Caco-2 (cell line): ENCODE measurements at regions not wholly inside any gene's neighbourhood (a gene's known extent, or its start where the extent isn't known, plus 50 kb on each side); places are given as distances from the start of the nearest gene placed in this dataset.
"Not testable (repeated sequence)": the region's sequence is repeated elsewhere in the genome, so short reads cannot be mapped to it uniquely, and the experiment has no call there.

Experiments
- BruUV-seq: library from RNA; stranded (reverse); fragments of 400-500 nt; replicated peaks from 2 replicates; lab custom pipeline; 2021; lab: Mats Ljungman, UMichigan
- CTCF ChIA-PET: fragments of 300-600 bp; sonication (Branson Sonifier 250); formaldehyde crosslinking; loops from one replicate; lab custom pipeline; 2022; ENCODE audit warnings: antibody characterized with exemption; lab: Charles Lee
- POLR2A ChIA-PET: fragments of 300-600 bp; sonication (Branson Sonifier 250); formaldehyde crosslinking; loops from one replicate; lab custom pipeline; 2022; ENCODE audit warnings: antibody characterized with exemption; lab: Charles Lee
- DNase-seq, 2 experiments: peaks; one replicate each; pipeline versions ENCODE4 v3.0.0 to v3.0.0-alpha.2; 2020 to 2022
- H3K27me3 ChIP-seq: replicated peaks from 2 replicates; pipeline ENCODE4 v1.6.0; 2011; ENCODE audit warnings: low read length; ENCODE audit not compliant: control insufficient read depth, insufficient read depth
- H3K36me3 ChIP-seq: 2 replicates; pipeline ENCODE4 v1.5.1; 2011; ENCODE audit warnings: low read length; ENCODE audit not compliant: control insufficient read depth, insufficient read depth
- H3K4me1 ChIP-seq: fragments of 250-450 bp; sonication (Bioruptor Pico); 2 replicates; pipeline ENCODE4 v1.5.1; 2020; ENCODE audit warnings: mild to moderate bottlenecking
- H3K4me3 ChIP-seq: 2 replicates; pipeline ENCODE4 v1.5.1; 2011; ENCODE audit warnings: low read depth, mild to moderate bottlenecking, control low read depth, low read length
- H3K9me3 ChIP-seq: fragments of 250-450 bp; sonication (Bioruptor Pico); 2 replicates; pipeline ENCODE4 v1.5.1; 2020; ENCODE audit warnings: mild to moderate bottlenecking, moderate library complexity
- H3K27ac Mint-ChIP-seq: one replicate; pipeline ENCODE4 v1.8.0; 2022; ENCODE audit warnings: mixed read lengths; ENCODE audit not compliant: unreplicated experiment
- H3K27me3 Mint-ChIP-seq: one replicate; pipeline ENCODE4 v1.8.0; 2022; ENCODE audit warnings: mixed read lengths; ENCODE audit not compliant: insufficient read depth, unreplicated experiment
- H3K36me3 Mint-ChIP-seq: one replicate; pipeline ENCODE4 v1.8.0; 2022; ENCODE audit warnings: mild to moderate bottlenecking, mixed read lengths; ENCODE audit not compliant: insufficient read depth, unreplicated experiment
- H3K4me1 Mint-ChIP-seq: one replicate; pipeline ENCODE4 v1.8.0; 2022; ENCODE audit warnings: low read depth, mixed read lengths; ENCODE audit not compliant: unreplicated experiment
- H3K4me3 Mint-ChIP-seq: one replicate; pipeline ENCODE4 v1.8.0; 2022; ENCODE audit warnings: mild to moderate bottlenecking, moderate library complexity, mixed read lengths; ENCODE audit not compliant: unreplicated experiment
- H3K9me3 Mint-ChIP-seq: one replicate; pipeline ENCODE4 v1.8.0; 2022; ENCODE audit warnings: mixed read lengths; ENCODE audit not compliant: unreplicated experiment
- CTCF ChIP-seq, 2 experiments: fragments of 200-600 bp in 1 of 2; IDR thresholded peaks; 1 replicate in 1 of 2; 2 replicates in 1 of 2; pipeline versions ENCODE4 v1.5.1 to v1.8.0; 2011 to 2022; ENCODE audit warnings: antibody characterized with exemption in 1 of 2, control low read depth in 1 of 2, inconsistent platforms in 1 of 2, low read depth in 1 of 2, low read length in 1 of 2, mild to moderate bottlenecking in 1 of 2, moderate library complexity in 1 of 2; ENCODE audit not compliant: insufficient read depth in 1 of 2, severe bottlenecking in 1 of 2, unreplicated experiment in 1 of 2
- intact Hi-C: fragments of 100-400 bp; cut with micrococcal nuclease; formaldehyde crosslinking; loops from one replicate; pipeline ENCODE4 v1.10.0; 2022; ENCODE audit not compliant: unreplicated experiment

GRCh38 chr15:67930720-67931119 lies 90.9 kb upstream of the RNU6-1 start:
- H3K36me3 ChIP-seq = no peaks in the 10 kb centered on the region
- no peak for TF ChIP-seq CTCF (IDR thresholded peaks at IDR 0.05; ENCODE audit: insufficient read depth in 1 of 2, low read depth in 1 of 2, low read length in 1 of 2, severe bottlenecking in 1 of 2, unreplicated experiment in 1 of 2)
- peaks cover 20% of the 10 kb centered on the region for H3K4me1 Mint-ChIP-seq
- ChIA-PET POLR2A (no interaction called here), CTCF (no interaction called here)
- H3K9me3 Mint-ChIP-seq = peaks cover 33% of the 10 kb centered on the region
- H3K4me3 Mint-ChIP-seq = no peak overlapping the region
- H3K27me3 Mint-ChIP-seq = no peaks in the 10 kb centered on the region
- no peaks in the 10 kb centered on the region for H3K27me3 ChIP-seq
- H3K27ac Mint-ChIP-seq = no peak overlapping the region
- H3K4me3 ChIP-seq = no peak overlapping the region
- H3K9me3 ChIP-seq = no peaks in the 10 kb centered on the region
- no peak for DNase-seq
- no TSS peak for BruUV-seq
- H3K4me1 ChIP-seq = peaks cover 13% of the 10 kb centered on the region
- intact Hi-C loops = no loop called here
- H3K36me3 Mint-ChIP-seq = no peaks in the 10 kb centered on the region

GRCh38 chr15:67931861-67932260 lies 92.0 kb upstream of the RNU6-1 start:
- no peaks in the 10 kb centered on the region for H3K27me3 Mint-ChIP-seq
- H3K4me1 Mint-ChIP-seq = peaks cover 13% of the 10 kb centered on the region
- CTCF ChIA-PET = no interaction called here
- TF ChIP-seq CTCF (IDR thresholded peaks at IDR 0.05; ENCODE audit: insufficient read depth in 1 of 2, low read depth in 1 of 2, low read length in 1 of 2, severe bottlenecking in 1 of 2, unreplicated experiment in 1 of 2) = no peak
- no peaks in the 10 kb centered on the region for H3K36me3 Mint-ChIP-seq
- no peaks in the 10 kb centered on the region for H3K36me3 ChIP-seq
- BruUV-seq = no TSS peak
- H3K27me3 ChIP-seq = no peaks in the 10 kb centered on the region
- H3K9me3 ChIP-seq = no peaks in the 10 kb centered on the region
- DNase-seq = no peak
- peaks cover 33% of the 10 kb centered on the region for H3K9me3 Mint-ChIP-seq
- H3K4me1 ChIP-seq = peaks cover 11% of the 10 kb centered on the region
- intact Hi-C loops = no loop called here
- no peak overlapping the region for H3K4me3 Mint-ChIP-seq
- H3K27ac Mint-ChIP-seq = no peak overlapping the region
- POLR2A ChIA-PET = no interaction called here
- no peak overlapping the region for H3K4me3 ChIP-seq

- peaks cover 33% of the 10 kb centered on the region for H3K9me3 Mint-ChIP-seq
- peaks cover 14% of the 10 kb centered on the region for H3K4me1 Mint-ChIP-seq
- CTCF ChIA-PET, H3K36me3 Mint-ChIP-seq, H3K4me3 Mint-ChIP-seq, H3K27ac Mint-ChIP-seq, H3K36me3 ChIP-seq, H3K9me3 ChIP-seq, H3K27me3 Mint-ChIP-seq, POLR2A ChIA-PET, BruUV-seq, H3K4me3 ChIP-seq, H3K4me1 ChIP-seq, H3K27me3 ChIP-seq, intact Hi-C loops, DNase-seq: not testable (repeated sequence)
Measured at GRCh38 chr15:67934126-67934525, 94.3 kb upstream of the RNU6-1 start.

GRCh38 chr15:67935244-67935643 lies 95.4 kb upstream of the RNU6-1 start:
- peaks cover 6% of the 10 kb centered on the region for H3K36me3 Mint-ChIP-seq
- CTCF ChIA-PET = no interaction called here
- Histone ChIP-seq H3K36me3 (no peaks in the 10 kb centered on the region), H3K4me3 (no peak overlapping the region), H3K9me3 (no peaks in the 10 kb centered on the region), H3K4me1 (peaks cover 6% of the 10 kb centered on the region), H3K27me3 (no peaks in the 10 kb centered on the region)
- peaks cover 14% of the 10 kb centered on the region for H3K4me1 Mint-ChIP-seq
- no peak overlapping the region for H3K27ac Mint-ChIP-seq
- BruUV-seq = no TSS peak
- no peak overlapping the region for H3K4me3 Mint-ChIP-seq
- no peak for DNase-seq
- TF ChIP-seq CTCF (IDR thresholded peaks at IDR 0.05; ENCODE audit: insufficient read depth in 1 of 2, low read depth in 1 of 2, low read length in 1 of 2, severe bottlenecking in 1 of 2, unreplicated experiment in 1 of 2) = no peak
- intact Hi-C loops = no loop called here
- no peaks in the 10 kb centered on the region for H3K27me3 Mint-ChIP-seq
- POLR2A ChIA-PET = no interaction called here
- H3K9me3 Mint-ChIP-seq = peaks cover 26% of the 10 kb centered on the region
